LNCAP (cell line): ENCODE measurements at regions not wholly inside any gene's neighbourhood (a gene's known extent, or its start where the extent isn't known, plus 50 kb on each side); places are given as distances from the start of the nearest gene placed in this dataset.

Experiments used
- TF ChIP-seq, protein P1 (sequence below): fragments of 450-650 bp; IDR thresholded peaks from 2 replicates; pipeline ENCODE4 v1.5.1; 2017; ENCODE audit warnings: mild to moderate bottlenecking

- TF ChIP-seq, protein P1, sequence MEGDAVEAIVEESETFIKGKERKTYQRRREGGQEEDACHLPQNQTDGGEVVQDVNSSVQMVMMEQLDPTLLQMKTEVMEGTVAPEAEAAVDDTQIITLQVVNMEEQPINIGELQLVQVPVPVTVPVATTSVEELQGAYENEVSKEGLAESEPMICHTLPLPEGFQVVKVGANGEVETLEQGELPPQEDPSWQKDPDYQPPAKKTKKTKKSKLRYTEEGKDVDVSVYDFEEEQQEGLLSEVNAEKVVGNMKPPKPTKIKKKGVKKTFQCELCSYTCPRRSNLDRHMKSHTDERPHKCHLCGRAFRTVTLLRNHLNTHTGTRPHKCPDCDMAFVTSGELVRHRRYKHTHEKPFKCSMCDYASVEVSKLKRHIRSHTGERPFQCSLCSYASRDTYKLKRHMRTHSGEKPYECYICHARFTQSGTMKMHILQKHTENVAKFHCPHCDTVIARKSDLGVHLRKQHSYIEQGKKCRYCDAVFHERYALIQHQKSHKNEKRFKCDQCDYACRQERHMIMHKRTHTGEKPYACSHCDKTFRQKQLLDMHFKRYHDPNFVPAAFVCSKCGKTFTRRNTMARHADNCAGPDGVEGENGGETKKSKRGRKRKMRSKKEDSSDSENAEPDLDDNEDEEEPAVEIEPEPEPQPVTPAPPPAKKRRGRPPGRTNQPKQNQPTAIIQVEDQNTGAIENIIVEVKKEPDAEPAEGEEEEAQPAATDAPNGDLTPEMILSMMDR: no peak
Observed at GRCh38 chr4:128589384-128589965, 220.0 kb upstream of the JADE1 start.

GRCh38 chr4:128587382-128587781 lies 222.1 kb upstream of the JADE1 start:
- TF ChIP-seq, protein P1: no peak

DNA sequence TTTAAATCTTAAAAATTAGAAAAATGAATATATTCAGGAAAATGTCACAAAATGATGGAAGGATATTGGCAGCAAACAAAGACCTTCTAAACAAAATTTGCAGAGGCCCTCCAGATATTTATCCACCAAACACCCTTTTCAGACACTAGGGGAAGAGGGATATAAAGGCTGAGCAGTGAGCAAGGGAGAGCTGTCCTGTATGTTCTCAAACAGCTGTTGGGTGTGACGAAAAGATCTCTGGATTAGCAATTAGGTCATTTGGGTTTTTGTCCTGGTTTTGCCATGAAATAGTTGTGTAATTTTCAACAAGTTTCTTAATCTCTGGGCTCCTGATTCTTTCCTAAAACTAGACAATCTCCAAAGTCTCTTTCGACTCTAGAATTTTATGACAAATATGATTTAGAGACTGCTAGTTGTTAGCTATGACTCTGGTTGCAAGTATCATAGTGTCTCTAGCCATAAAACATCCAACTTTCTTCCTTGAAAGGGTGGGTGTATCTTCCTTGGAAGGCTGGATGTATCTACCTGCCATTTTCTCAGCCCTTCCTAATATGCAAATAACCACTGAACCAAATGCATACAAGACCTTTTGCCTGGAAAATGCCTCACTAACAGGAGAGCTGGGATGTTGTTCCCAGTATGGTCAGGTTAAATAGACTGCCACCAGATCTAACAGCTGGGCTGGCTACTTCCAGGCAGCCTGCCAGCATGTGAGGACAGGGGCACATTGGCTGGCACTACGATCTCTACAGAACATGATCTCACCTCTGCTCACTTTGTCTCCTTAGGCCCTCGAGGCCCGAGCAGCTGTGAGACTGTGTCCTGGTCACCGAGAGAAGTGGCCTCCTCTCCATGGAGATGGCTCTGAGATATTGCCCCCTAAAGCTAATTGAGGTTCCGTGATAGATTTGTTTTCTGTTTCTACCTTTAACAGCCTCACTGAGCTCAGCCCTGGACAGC lies 225.5 kb upstream of the JADE1 start:
- TF ChIP-seq, protein P1: no peak

DNA sequence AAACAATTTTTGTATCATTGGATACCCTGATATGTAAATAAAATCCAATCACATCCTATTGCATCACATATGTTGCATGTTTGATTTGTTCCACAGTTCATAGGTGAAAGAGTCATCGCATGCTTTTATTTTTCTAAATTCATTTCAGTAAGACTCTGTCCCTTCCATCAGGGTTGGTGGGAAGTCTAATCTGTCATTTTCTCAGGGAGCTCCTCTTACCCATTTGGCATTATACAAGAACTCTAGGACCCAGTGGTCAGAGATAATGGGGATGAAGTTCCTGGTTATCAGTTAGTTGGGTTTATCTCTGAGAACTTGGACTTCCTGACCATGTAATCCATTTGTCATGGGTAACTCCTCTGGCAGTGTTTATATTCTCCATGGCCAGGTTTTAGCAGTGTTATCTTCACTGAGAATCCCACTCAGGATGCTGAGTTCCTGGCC lies 227.1 kb upstream of the JADE1 start:
- TF ChIP-seq, protein P1: no peak

DNA sequence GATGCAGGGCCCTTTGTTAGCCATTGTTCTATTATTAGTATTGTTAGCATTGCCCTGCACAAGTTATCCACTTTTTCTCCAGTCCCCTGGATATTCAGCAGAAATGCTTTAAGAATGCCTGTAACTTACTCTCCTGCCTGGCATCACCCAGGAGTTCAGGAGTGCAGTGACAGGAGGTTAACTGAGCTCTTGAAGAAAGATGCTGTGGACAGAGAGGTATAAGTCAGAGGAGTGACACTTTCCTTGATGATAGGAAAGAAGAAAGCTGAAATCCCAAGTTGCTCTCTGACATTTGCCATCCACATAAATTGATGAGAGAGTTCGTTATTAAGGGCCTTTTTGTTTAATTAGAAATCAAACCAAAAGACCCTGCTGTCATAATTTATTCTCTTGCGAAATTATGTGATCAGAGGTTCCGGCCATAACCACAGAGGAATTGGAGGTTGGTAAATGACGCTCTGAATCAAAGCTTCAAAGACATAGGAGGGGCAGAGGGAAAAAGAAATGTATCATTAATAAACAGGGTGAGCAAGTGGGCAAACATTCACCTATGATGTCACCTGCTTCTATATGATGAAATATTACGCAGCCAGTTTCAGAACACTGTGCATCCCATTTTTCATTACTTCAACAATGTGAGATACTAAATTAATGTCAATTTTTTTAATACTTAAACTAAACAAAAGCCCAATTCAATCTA lies 230.2 kb upstream of the JADE1 start:
- TF ChIP-seq, protein P1: no peak

- TF ChIP-seq, protein P1: peak; percentile 69
Observed at GRCh38 chr4:128574706-128575105, 234.8 kb upstream of the JADE1 start.

- TF ChIP-seq, protein P1: no peak
Observed at GRCh38 chr4:128573781-128574508, 235.6 kb upstream of the JADE1 start.
